ENCODE measurements at regions not wholly inside any gene's neighbourhood (a gene's known extent, or its start where the extent isn't known, plus 50 kb on each side); places are given as distances from the start of the nearest gene placed in this dataset.

DNA sequence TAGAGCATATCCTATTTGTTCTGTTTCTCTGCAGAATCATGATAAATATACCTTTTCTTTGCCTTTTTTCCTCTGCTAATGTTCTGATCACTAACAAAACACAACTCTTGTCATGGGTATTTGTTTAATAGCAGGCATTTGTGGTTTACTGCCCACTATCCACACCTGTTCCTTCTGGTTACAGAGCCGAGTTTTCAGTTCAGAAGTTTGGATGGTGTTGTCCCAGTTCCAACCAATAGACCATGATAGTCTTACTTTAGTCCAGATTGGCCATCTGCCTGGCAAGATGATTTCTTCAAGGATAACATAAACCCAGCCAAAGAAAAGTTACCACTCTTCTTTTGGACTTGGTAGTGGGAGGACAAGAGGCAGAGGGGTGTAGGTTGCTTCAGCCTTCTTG is 211.2 kb downstream of the TFAP2A start:
- no peak for TF ChIP-seq RAD21 (IDR thresholded peaks at IDR 0.05; ENCODE audit: low read depth)
- TF ChIP-seq, protein P1, sequence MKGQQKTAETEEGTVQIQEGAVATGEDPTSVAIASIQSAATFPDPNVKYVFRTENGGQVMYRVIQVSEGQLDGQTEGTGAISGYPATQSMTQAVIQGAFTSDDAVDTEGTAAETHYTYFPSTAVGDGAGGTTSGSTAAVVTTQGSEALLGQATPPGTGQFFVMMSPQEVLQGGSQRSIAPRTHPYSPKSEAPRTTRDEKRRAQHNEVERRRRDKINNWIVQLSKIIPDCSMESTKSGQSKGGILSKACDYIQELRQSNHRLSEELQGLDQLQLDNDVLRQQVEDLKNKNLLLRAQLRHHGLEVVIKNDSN (IDR thresholded peaks at IDR 0.05): no peak
- TF ChIP-seq, protein P2, sequence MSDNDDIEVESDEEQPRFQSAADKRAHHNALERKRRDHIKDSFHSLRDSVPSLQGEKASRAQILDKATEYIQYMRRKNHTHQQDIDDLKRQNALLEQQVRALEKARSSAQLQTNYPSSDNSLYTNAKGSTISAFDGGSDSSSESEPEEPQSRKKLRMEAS (IDR thresholded peaks at IDR 0.05): no peak
- no peak for TF ChIP-seq CEBPB (IDR thresholded peaks at IDR 0.05)
- TF ChIP-seq, protein P3, sequence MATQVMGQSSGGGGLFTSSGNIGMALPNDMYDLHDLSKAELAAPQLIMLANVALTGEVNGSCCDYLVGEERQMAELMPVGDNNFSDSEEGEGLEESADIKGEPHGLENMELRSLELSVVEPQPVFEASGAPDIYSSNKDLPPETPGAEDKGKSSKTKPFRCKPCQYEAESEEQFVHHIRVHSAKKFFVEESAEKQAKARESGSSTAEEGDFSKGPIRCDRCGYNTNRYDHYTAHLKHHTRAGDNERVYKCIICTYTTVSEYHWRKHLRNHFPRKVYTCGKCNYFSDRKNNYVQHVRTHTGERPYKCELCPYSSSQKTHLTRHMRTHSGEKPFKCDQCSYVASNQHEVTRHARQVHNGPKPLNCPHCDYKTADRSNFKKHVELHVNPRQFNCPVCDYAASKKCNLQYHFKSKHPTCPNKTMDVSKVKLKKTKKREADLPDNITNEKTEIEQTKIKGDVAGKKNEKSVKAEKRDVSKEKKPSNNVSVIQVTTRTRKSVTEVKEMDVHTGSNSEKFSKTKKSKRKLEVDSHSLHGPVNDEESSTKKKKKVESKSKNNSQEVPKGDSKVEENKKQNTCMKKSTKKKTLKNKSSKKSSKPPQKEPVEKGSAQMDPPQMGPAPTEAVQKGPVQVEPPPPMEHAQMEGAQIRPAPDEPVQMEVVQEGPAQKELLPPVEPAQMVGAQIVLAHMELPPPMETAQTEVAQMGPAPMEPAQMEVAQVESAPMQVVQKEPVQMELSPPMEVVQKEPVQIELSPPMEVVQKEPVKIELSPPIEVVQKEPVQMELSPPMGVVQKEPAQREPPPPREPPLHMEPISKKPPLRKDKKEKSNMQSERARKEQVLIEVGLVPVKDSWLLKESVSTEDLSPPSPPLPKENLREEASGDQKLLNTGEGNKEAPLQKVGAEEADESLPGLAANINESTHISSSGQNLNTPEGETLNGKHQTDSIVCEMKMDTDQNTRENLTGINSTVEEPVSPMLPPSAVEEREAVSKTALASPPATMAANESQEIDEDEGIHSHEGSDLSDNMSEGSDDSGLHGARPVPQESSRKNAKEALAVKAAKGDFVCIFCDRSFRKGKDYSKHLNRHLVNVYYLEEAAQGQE (IDR thresholded peaks at IDR 0.05; ENCODE audit: low read depth): no peak
- TF ChIP-seq YY1 (IDR thresholded peaks at IDR 0.05; ENCODE audit: low read depth): no peak
- no peak for TF ChIP-seq EGR1 (IDR thresholded peaks at IDR 0.05)
- no peak for TF ChIP-seq CREB1 (IDR thresholded peaks at IDR 0.05; ENCODE audit: low read depth)
- no peak for TF ChIP-seq EP300 (IDR thresholded peaks at IDR 0.05; ENCODE audit: borderline replicate concordance)
- no peak for TF ChIP-seq TAF1 (IDR thresholded peaks at IDR 0.05; ENCODE audit: low read depth)
- TF ChIP-seq NFIC (IDR thresholded peaks at IDR 0.05): no peak
- TF ChIP-seq TEAD4 (IDR thresholded peaks at IDR 0.05): no peak
- TF ChIP-seq FOXM1 (IDR thresholded peaks at IDR 0.05; ENCODE audit: borderline replicate concordance, low read depth): no peak

All from Ishikawa (cell line).